Tibial artery (tissue), 4 donors: ENCODE measurements at regions not wholly inside any gene's neighbourhood (a gene's known extent, or its start where the extent isn't known, plus 50 kb on each side); places are given as distances from the start of the nearest gene placed in this dataset.

Experiments used
- DNase-seq, 2 donors: peaks; one replicate each; pipeline ENCODE4 v3.0.0-alpha.2; 2019
- H3K27ac ChIP-seq, 2 donors: fragments of 200-600 bp; sonication (generic) in 1 of 2; 1 replicate in 1 of 2; 2 replicates in 1 of 2; pipeline ENCODE4 v1.5.1; 2018 to 2019; ENCODE audit warnings: mild to moderate bottlenecking in 1 of 2
- H3K27me3 ChIP-seq, 2 donors: fragments of 200-600 bp; sonication (generic) in 1 of 2; one replicate each; pipeline versions ENCODE4 v1.5.1 to v1.6.0; 2016 to 2019
- H3K36me3 ChIP-seq, 3 donors: fragments of 200-600 bp; sonication (generic) in 2 of 3; one replicate each; pipeline ENCODE4 v1.5.1; 2016 to 2019; ENCODE audit warnings: mild to moderate bottlenecking in 2 of 3
- H3K4me1 ChIP-seq, 4 donors: fragments of 200-600 bp; sonication (generic) in 2 of 4; 1 replicate in 3 of 4; 2 replicates in 1 of 4; pipeline ENCODE4 v1.5.1; 2016 to 2019
- H3K4me3 ChIP-seq, 2 donors: fragments of 200-600 bp; sonication (generic) in 1 of 2; 1 replicate in 1 of 2; 2 replicates in 1 of 2; pipeline ENCODE4 v1.5.1; 2018 to 2019; ENCODE audit warnings: mild to moderate bottlenecking in 2 of 2
- H3K9me3 ChIP-seq, 3 donors: fragments of 200-600 bp; sonication (generic) in 1 of 3; one replicate each; pipeline ENCODE4 v1.5.1; 2016 to 2019
- CTCF ChIP-seq, 2 experiments: fragments of 200-600 bp in 1 of 2; fragments of 450-650 bp in 1 of 2; IDR thresholded peaks; one replicate each; pipeline ENCODE4 v1.5.1; 2017 to 2019; ENCODE audit warnings: antibody characterized with exemption in 2 of 2, mild to moderate bottlenecking in 1 of 2, moderate library complexity in 1 of 2
- intact Hi-C: fragments of 100-400 bp; cut with DNase I; formaldehyde crosslinking; loops from one replicate; pipeline ENCODE4 v1.15.0; 2023; ENCODE audit warnings: low total_unique reads

DNA sequence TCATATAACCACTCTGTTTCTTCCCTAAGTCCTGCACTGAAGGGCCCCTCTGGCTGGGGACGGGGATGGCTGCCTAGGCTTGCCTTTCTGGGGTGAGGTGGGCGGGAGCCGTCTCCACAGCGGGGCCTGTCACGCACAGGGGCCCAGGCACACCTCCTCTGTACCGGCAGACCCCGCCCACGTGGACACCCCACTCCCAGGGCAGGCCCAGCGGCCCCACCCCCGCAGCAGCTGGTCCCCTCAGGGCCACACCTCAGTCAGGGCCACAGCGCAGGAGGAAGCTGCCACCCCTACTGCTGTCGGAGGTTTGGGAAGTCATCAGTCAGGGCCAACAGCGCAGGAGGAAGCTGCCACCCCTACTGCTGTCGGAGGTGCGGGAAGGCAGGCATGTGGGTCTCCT is 257.6 kb upstream of the RAB6C start:
- intact Hi-C loops: no loop called here
- Histone ChIP-seq H3K4me1 (no peaks in the 10 kb centered on the region), H3K27me3 (no peaks in the 10 kb centered on the region), H3K36me3 (no peaks in the 10 kb centered on the region), H3K9me3 (no peaks in the 10 kb centered on the region), H3K4me3 (no peak overlapping the region), H3K27ac (no peak overlapping the region)
- no peak for DNase-seq
- TF ChIP-seq CTCF (IDR thresholded peaks at IDR 0.05): no peak

GRCh38 chr2:129722306-129723019 is 257.0 kb upstream of the RAB6C start:
- Histone ChIP-seq H3K36me3 (no peaks in the 10 kb centered on the region), H3K4me3 (no peak overlapping the region), H3K4me1 (no peaks in the 10 kb centered on the region), H3K9me3 (no peaks in the 10 kb centered on the region), H3K27ac (no peak overlapping the region), H3K27me3 (no peaks in the 10 kb centered on the region)
- no peak for TF ChIP-seq CTCF (IDR thresholded peaks at IDR 0.05)
- intact Hi-C loops: no loop called here
- no peak for DNase-seq

GRCh38 chr2:129723277-129724020 is 256.0 kb upstream of the RAB6C start:
- Histone ChIP-seq H3K4me3 (no peak overlapping the region), H3K27ac (no peak overlapping the region), H3K36me3 (no peaks in the 10 kb centered on the region), H3K4me1 (no peaks in the 10 kb centered on the region), H3K9me3 (no peaks in the 10 kb centered on the region), H3K27me3 (no peaks in the 10 kb centered on the region)
- intact Hi-C loops: no loop called here
- no peak for DNase-seq
- no peak for TF ChIP-seq CTCF (IDR thresholded peaks at IDR 0.05)

DNA sequence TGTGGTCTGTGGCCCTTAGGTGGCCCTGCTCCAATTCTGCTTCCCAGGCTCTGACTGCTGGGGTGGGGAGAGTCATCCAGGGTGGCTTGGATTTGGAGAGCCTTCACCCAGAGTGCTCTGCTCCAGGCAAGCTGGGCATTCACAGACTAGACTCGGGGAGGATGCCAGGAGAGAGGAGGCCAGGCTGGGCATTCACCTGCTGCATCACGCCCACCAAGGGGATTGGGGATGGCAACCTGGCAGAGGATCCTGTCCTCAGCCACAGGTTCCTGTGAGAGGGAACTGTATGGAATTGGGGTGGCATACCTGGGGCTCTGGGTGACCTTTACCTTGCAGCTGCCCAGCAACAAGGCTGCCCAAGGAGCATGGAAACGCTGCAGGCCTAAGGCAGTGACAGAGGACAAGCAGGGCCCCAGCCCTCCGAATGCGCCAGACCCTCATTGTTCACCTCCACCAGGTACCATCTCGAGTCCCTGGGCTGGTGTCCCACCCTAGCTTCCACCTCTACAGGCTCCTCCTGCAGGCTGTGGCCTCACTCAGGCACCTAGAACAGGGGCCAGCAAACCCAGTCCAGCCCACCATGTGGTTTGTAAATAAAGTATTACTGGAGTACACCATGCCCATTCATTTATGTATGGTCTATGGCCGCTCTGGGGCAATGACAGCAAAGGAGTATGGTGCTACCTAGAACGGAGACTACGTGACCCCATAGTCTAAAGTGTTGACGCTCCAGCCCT is 255.3 kb upstream of the RAB6C start:
- DNase-seq: no peak
- no peak overlapping the region for H3K4me3 ChIP-seq
- H3K27me3 ChIP-seq: no peaks in the 10 kb centered on the region
- H3K9me3 ChIP-seq: no peaks in the 10 kb centered on the region
- no peaks in the 10 kb centered on the region for H3K36me3 ChIP-seq
- intact Hi-C loops: no loop called here
- no peaks in the 10 kb centered on the region for H3K4me1 ChIP-seq
- no peak for TF ChIP-seq CTCF (IDR thresholded peaks at IDR 0.05)
- H3K27ac ChIP-seq: no peak overlapping the region

DNA sequence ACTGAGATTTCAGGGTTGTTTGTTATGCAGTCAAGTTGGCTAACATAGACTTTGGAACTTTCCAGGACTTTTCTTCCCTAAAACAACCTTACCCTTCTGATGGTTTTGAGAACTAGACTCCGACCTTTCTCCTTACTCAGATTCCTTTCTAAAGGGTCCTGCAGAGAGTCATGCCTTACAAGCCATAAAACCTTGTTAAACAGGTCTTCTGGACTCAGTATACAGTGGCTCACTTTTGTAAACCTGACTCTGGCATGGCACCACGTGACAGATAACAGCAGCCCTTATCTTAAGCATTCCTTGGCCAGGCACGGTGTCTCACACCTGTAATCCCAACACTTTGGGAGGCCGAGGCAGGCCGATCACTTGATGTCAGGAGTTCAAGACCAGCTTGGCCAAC is 253.2 kb upstream of the RAB6C start:
- TF ChIP-seq CTCF (IDR thresholded peaks at IDR 0.05): no peak
- Histone ChIP-seq H3K4me3 (no peak overlapping the region), H3K27ac (no peak overlapping the region), H3K27me3 (no peaks in the 10 kb centered on the region), H3K36me3 (no peaks in the 10 kb centered on the region), H3K9me3 (no peaks in the 10 kb centered on the region), H3K4me1 (no peaks in the 10 kb centered on the region)
- intact Hi-C loops: no loop called here
- DNase-seq: no peak
